Mesenchymal stem cell (in vitro differentiated cells and primary cell): ENCODE measurements at regions not wholly inside any gene's neighbourhood (a gene's known extent, or its start where the extent isn't known, plus 50 kb on each side); places are given as distances from the start of the nearest gene placed in this dataset.

Source experiments
- DNase-seq: peaks from one replicate; pipeline ENCODE4 v3.0.0-alpha.2; 2013
- H2AFZ ChIP-seq: one replicate; pipeline ENCODE4 v1.6.1; 2013; ENCODE audit warnings: low read depth, mild to moderate bottlenecking, control low read depth, inconsistent platforms, low read length, moderate library complexity
- H2AK5ac ChIP-seq: 2 replicates; pipeline ENCODE4 v1.6.1; 2013; ENCODE audit warnings: low read length, moderate library complexity, mild to moderate bottlenecking, inconsistent platforms; ENCODE audit not compliant: severe bottlenecking
- H2BK120ac ChIP-seq: one replicate; pipeline ENCODE4 v1.6.1; 2013; ENCODE audit warnings: low read depth, mild to moderate bottlenecking, inconsistent platforms, low read length, moderate library complexity
- H2BK12ac ChIP-seq, 2 experiments: one replicate each; pipeline ENCODE4 v1.6.1; 2013; ENCODE audit warnings: inconsistent platforms in 2 of 2, low read length in 2 of 2, mild to moderate bottlenecking in 2 of 2, moderate library complexity in 2 of 2, control low read depth in 1 of 2
- H2BK15ac ChIP-seq: one replicate; pipeline ENCODE4 v1.6.1; 2013; ENCODE audit warnings: mild to moderate bottlenecking, low read depth, inconsistent platforms; ENCODE audit not compliant: poor library complexity, severe bottlenecking
- H2BK5ac ChIP-seq: 2 replicates; pipeline ENCODE4 v1.6.1; 2013; ENCODE audit warnings: low read depth, mild to moderate bottlenecking, low read length, control low read depth, inconsistent platforms; ENCODE audit not compliant: poor library complexity, severe bottlenecking
- H3K14ac ChIP-seq, 2 experiments: one replicate each; pipeline ENCODE4 v1.6.1; 2013; ENCODE audit warnings: inconsistent platforms in 2 of 2, low read length in 2 of 2, control low read depth in 1 of 2, mild to moderate bottlenecking in 1 of 2, moderate library complexity in 1 of 2
- H3K18ac ChIP-seq, 2 experiments: one replicate each; pipeline ENCODE4 v1.6.1; 2013; ENCODE audit warnings: inconsistent platforms in 2 of 2, low read length in 2 of 2, control low read depth in 1 of 2, low read depth in 1 of 2, mild to moderate bottlenecking in 1 of 2
- H3K23ac ChIP-seq, 2 experiments: one replicate each; pipeline ENCODE4 v1.6.1; 2013; ENCODE audit warnings: inconsistent platforms in 2 of 2, low read length in 2 of 2, mild to moderate bottlenecking in 2 of 2, moderate library complexity in 2 of 2, control low read depth in 1 of 2
- H3K27ac ChIP-seq: 2 replicates; pipeline ENCODE4 v1.5.1; 2013; ENCODE audit warnings: mild to moderate bottlenecking, moderate library complexity, low read length, control low read depth, inconsistent platforms; ENCODE audit not compliant: poor library complexity, severe bottlenecking
- H3K27me3 ChIP-seq, 2 experiments: 2 replicates each; pipeline versions ENCODE4 v1.6.1 to v1.7.0; 2013; ENCODE audit warnings: low read length in 2 of 2, mild to moderate bottlenecking in 2 of 2, moderate library complexity in 2 of 2, control low read depth in 1 of 2, inconsistent platforms in 1 of 2; ENCODE audit not compliant: control insufficient read depth in 1 of 2, insufficient read depth in 1 of 2
- H3K36me3 ChIP-seq, 2 experiments: 2 replicates each; pipeline versions ENCODE4 v1.6.1 to v1.7.0; 2013; ENCODE audit warnings: low read length in 2 of 2, control low read depth in 1 of 2, inconsistent platforms in 1 of 2, low read depth in 1 of 2, mild to moderate bottlenecking in 1 of 2; ENCODE audit not compliant: insufficient read depth in 2 of 2, control insufficient read depth in 1 of 2
- H3K4ac ChIP-seq, 2 experiments: one replicate each; pipeline ENCODE4 v1.6.1; 2013; ENCODE audit warnings: inconsistent platforms in 2 of 2, low read length in 2 of 2, mild to moderate bottlenecking in 2 of 2, moderate library complexity in 2 of 2, control low read depth in 1 of 2, low read depth in 1 of 2
- H3K4me1 ChIP-seq: 2 replicates; pipeline ENCODE4 v1.6.1; 2013; ENCODE audit warnings: low read depth, low read length, control low read depth; ENCODE audit not compliant: control insufficient read depth, insufficient read depth
- H3K4me2 ChIP-seq: 2 replicates; pipeline ENCODE4 v1.6.1; 2013; ENCODE audit warnings: low read length, mild to moderate bottlenecking, inconsistent platforms; ENCODE audit not compliant: poor library complexity, severe bottlenecking
- H3K4me3 ChIP-seq, 2 experiments: 2 replicates each; pipeline versions ENCODE4 v1.5.1 to v1.7.0; 2013; ENCODE audit warnings: low read length in 2 of 2, mild to moderate bottlenecking in 2 of 2, control low read depth in 1 of 2, low read depth in 1 of 2; ENCODE audit not compliant: insufficient read depth in 1 of 2
- H3K79me1 ChIP-seq: replicated peaks from 2 replicates; pipeline ENCODE4 v1.6.1; 2013; ENCODE audit warnings: mild to moderate bottlenecking, control low read depth, low read length, inconsistent platforms; ENCODE audit not compliant: poor library complexity, severe bottlenecking
- H3K9ac ChIP-seq: 2 replicates; pipeline ENCODE4 v1.7.0; 2013; ENCODE audit warnings: mild to moderate bottlenecking, low read length, moderate library complexity
- H3K9me3 ChIP-seq: 2 replicates; pipeline ENCODE4 v1.7.0; 2013; ENCODE audit warnings: mild to moderate bottlenecking, low read length; ENCODE audit not compliant: control insufficient read depth
- H4K8ac ChIP-seq: one replicate; pipeline ENCODE4 v1.6.1; 2013; ENCODE audit warnings: inconsistent platforms, mild to moderate bottlenecking, low read length, moderate library complexity
- H4K91ac ChIP-seq: one replicate; pipeline ENCODE4 v1.6.1; 2013; ENCODE audit warnings: mild to moderate bottlenecking, low read length, inconsistent platforms
- whole genome bisulfite sequencing: methylation state at CpG from one replicate; pipeline ENCODE4 v1.1.7; 2013; ENCODE audit warnings: mixed read lengths; 5-methylcytosine and 5-hydroxymethylcytosine counted together

GRCh38 chr6:18861204-18861603, 474.1 kb downstream of the RNF144B start:
- no peak overlapping the region for H3K23ac ChIP-seq
- H3K27me3 ChIP-seq, result no peaks in the 10 kb centered on the region
- H3K14ac ChIP-seq, result no peak overlapping the region
- H2BK5ac ChIP-seq, result no peak overlapping the region
- H4K91ac ChIP-seq, result no peak overlapping the region
- WGBS, result 40% methylated on average over 2 of the region's 3 CpGs
- no peak overlapping the region for H3K18ac ChIP-seq
- no peaks in the 10 kb centered on the region for H3K4me1 ChIP-seq
- no peak overlapping the region for H2AK5ac ChIP-seq
- no peak overlapping the region for H3K4me3 ChIP-seq
- no peak for DNase-seq
- no peak overlapping the region for H2BK15ac ChIP-seq
- H3K4me2 ChIP-seq, result no peak overlapping the region
- no peak overlapping the region for H2BK120ac ChIP-seq
- no peak overlapping the region for H3K4ac ChIP-seq
- H3K79me1 ChIP-seq, result no peaks in the 10 kb centered on the region
- H4K8ac ChIP-seq, result no peak overlapping the region
- H3K27ac ChIP-seq, result no peak overlapping the region
- no peaks in the 10 kb centered on the region for H3K36me3 ChIP-seq
- H2AFZ ChIP-seq, result no peak overlapping the region
- H2BK12ac ChIP-seq, result no peak overlapping the region
- peaks cover 13% of the 10 kb centered on the region for H3K9me3 ChIP-seq
- H3K9ac ChIP-seq, result no peak overlapping the region

GRCh38 chr6:18883268-18883667, 496.1 kb downstream of the RNF144B start:
- no peak overlapping the region for H3K4me3 ChIP-seq
- H3K9me3 ChIP-seq, result peaks cover 12% of the 10 kb centered on the region
- no peak for DNase-seq
- no peak overlapping the region for H3K18ac ChIP-seq
- H3K27me3 ChIP-seq, result no peaks in the 10 kb centered on the region
- no peak overlapping the region for H3K27ac ChIP-seq
- no peak overlapping the region for H2AK5ac ChIP-seq
- H3K4me1 ChIP-seq, result no peaks in the 10 kb centered on the region
- H3K79me1 ChIP-seq, result no peaks in the 10 kb centered on the region
- H2BK15ac ChIP-seq, result no peak overlapping the region
- no peaks in the 10 kb centered on the region for H3K36me3 ChIP-seq
- no peak overlapping the region for H3K9ac ChIP-seq
- no peak overlapping the region for H2AFZ ChIP-seq
- H3K14ac ChIP-seq, result no peak overlapping the region
- WGBS, result no CpG with 5 or more reads among the region's 2 CpGs
- no peak overlapping the region for H2BK120ac ChIP-seq
- no peak overlapping the region for H4K8ac ChIP-seq
- no peak overlapping the region for H2BK12ac ChIP-seq
- no peak overlapping the region for H2BK5ac ChIP-seq
- H4K91ac ChIP-seq, result no peak overlapping the region
- H3K4ac ChIP-seq, result no peak overlapping the region
- no peak overlapping the region for H3K23ac ChIP-seq
- H3K4me2 ChIP-seq, result no peak overlapping the region

GRCh38 chr6:18883851-18884250, 496.7 kb downstream of the RNF144B start:
- Histone ChIP-seq H3K79me1 (no peaks in the 10 kb centered on the region), H2AFZ (no peak overlapping the region), H2BK5ac (no peak overlapping the region), H4K91ac (no peak overlapping the region), H3K18ac (no peak overlapping the region), H3K23ac (no peak overlapping the region), H3K9ac (no peak overlapping the region), H3K4me1 (no peaks in the 10 kb centered on the region), H3K27me3 (no peaks in the 10 kb centered on the region), H2BK15ac (no peak overlapping the region), H3K4ac (no peak overlapping the region), H3K4me3 (no peak overlapping the region), H2AK5ac (no peak overlapping the region), H3K36me3 (no peaks in the 10 kb centered on the region), H4K8ac (no peak overlapping the region), H3K4me2 (no peak overlapping the region), H2BK12ac (no peak overlapping the region), H3K27ac (no peak overlapping the region), H3K9me3 (peaks cover 12% of the 10 kb centered on the region), H2BK120ac (no peak overlapping the region), H3K14ac (no peak overlapping the region)
- DNase-seq, result no peak
- no CpG with 5 or more reads among the region's 3 CpGs for WGBS

GRCh38 chr6:18893540-18894269, 506.6 kb downstream of the RNF144B start:
- 35% methylated on average over 6 of the region's 7 CpGs for WGBS
- H2AK5ac ChIP-seq, result no peak overlapping the region
- H3K79me1 ChIP-seq, result no peaks in the 10 kb centered on the region

More at GRCh38 chr6:18893540-18894269, 506.6 kb downstream of the RNF144B start:
- H3K27me3 ChIP-seq, result no peaks in the 10 kb centered on the region
- no peak overlapping the region for H3K23ac ChIP-seq
- H3K36me3 ChIP-seq, result no peaks in the 10 kb centered on the region
- peaks cover 5% of the 10 kb centered on the region for H3K9me3 ChIP-seq
- no peak for DNase-seq
- no peak overlapping the region for H3K14ac ChIP-seq
- H2BK15ac ChIP-seq, result no peak overlapping the region
- H4K91ac ChIP-seq, result no peak overlapping the region
- no peak overlapping the region for H3K27ac ChIP-seq
- no peak overlapping the region for H2BK5ac ChIP-seq
- no peak overlapping the region for H3K4me2 ChIP-seq
- H2BK120ac ChIP-seq, result no peak overlapping the region
- H4K8ac ChIP-seq, result no peak overlapping the region
- no peak overlapping the region for H2BK12ac ChIP-seq
- no peaks in the 10 kb centered on the region for H3K4me1 ChIP-seq
- H3K4me3 ChIP-seq, result no peak overlapping the region
- no peak overlapping the region for H3K9ac ChIP-seq
- H3K4ac ChIP-seq, result no peak overlapping the region
- no peak overlapping the region for H2AFZ ChIP-seq
- no peak overlapping the region for H3K18ac ChIP-seq
